ENCODE measurements at regions not wholly inside any gene's neighbourhood (a gene's known extent, or its start where the extent isn't known, plus 50 kb on each side); places are given as distances from the start of the nearest gene placed in this dataset.
A peak's percentile ranks its signal among the peaks of the same experiment; 100 is the strongest.

GRCh38 chr2:57882895-57883515 lies 163.6 kb upstream of the VRK2 start:
- DNase-seq (ENCODE audit: low spot score): no peak

DNA sequence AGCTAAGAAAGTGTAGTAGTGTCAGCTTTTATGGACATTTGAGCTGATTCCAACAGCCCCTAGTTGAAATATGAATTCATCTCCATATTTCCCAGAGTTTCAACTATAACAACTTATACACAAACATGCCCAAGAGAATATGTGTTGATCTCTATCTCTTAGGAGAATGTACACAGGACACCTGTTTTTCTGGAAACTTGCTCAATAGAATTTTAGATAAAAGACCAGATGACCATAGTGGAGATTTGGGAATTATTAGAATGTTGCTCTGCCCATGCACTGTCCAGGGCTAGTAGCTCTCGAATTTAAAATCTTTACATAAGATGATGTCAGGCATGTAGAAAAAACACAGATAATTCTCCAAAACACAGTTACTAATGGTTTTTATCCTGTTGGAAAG lies 162.3 kb upstream of the VRK2 start:
- no peak for DNase-seq (ENCODE audit: low spot score)

DNA sequence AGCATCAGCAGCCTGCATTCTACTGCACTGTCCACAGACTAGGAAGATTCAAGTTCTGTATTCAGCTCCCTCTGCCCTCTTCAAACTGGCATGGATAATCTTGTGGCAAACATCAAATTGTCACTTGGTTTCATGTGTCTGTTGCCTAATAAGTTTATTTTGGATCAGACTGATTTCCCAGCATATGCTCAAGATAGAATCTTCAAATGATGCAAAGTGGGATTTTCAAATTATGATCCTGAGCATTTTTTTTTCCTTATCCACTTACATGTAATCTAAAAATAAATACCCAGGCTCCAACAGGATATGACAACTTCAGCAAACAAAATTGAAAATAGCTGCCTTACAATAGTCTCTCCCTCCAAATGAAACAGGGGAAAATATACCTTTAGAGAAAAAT lies 160.9 kb upstream of the VRK2 start:
- no peak for DNase-seq (ENCODE audit: low spot score)

DNA sequence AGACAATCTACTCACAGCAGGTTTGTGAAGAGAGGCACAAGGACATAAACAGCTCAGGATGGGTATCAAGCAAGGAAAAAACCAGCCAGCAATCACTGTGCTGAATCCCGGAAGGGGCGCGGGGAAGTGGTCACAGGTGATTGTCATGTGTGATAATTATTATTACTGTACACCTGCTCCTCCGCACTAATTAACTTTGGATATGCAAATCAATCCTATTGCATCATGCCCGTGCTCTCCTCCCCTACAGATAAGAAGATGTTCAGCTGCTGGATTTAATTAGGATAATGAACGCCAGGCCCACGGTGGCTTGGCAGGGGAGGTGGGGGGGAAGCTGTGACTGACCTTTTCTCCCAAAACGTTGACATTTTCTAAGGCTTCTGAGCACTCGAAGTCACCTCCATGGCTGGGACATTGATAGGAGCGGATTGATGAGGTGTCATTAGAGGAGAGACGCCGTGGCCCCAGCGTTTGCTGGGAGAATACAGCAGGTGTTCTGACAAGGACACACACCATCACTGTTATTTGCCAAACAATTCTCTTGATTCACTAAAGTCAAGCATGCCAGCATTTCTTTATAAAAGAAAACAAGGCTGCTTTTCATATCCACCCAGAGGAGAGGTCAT lies 160.3 kb upstream of the VRK2 start:
- DNase-seq (ENCODE audit: low spot score): no peak

- no peak for DNase-seq (ENCODE audit: low spot score)
Measured at GRCh38 chr2:57888463-57888862, 158.1 kb upstream of the VRK2 start.

GRCh38 chr2:57890464-57890863 lies 156.1 kb upstream of the VRK2 start:
- DNase-seq (ENCODE audit: low spot score): peak; percentile 31

DNA sequence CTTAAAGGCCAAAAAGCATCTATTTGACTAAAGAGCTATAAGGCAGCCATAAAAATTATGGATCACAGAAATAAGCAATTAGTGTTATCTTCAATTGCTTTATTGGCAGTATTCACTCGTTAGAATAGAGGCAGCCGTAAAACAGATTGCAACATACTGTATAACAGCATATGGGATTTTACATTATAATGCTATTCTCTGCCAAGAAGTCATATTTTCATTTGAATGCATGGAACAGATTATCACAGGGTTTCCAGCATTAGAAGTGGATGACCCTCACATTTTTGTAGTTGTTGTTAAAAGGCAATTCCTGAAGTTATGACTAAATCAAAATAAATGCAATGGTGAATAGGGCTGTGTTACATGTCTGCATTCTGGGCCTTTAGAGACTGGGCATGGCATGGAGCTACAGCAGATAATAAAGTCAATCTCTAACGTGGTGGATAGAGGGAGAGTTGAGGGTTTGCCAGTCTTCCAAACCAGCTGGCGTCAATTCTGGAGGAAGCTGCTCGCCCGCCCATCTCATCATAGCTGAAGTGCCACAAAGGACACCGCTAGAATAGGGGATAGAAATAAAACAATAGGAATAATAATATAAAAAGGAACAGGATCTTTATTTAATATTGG lies 155.4 kb upstream of the VRK2 start:
- no peak for DNase-seq (ENCODE audit: low spot score)

- DNase-seq (ENCODE audit: low spot score): no peak
Measured at GRCh38 chr2:57892920-57893319, 153.7 kb upstream of the VRK2 start.

GRCh38 chr2:57893347-57893746 lies 153.3 kb upstream of the VRK2 start:
- no peak for DNase-seq (ENCODE audit: low spot score)

DNA sequence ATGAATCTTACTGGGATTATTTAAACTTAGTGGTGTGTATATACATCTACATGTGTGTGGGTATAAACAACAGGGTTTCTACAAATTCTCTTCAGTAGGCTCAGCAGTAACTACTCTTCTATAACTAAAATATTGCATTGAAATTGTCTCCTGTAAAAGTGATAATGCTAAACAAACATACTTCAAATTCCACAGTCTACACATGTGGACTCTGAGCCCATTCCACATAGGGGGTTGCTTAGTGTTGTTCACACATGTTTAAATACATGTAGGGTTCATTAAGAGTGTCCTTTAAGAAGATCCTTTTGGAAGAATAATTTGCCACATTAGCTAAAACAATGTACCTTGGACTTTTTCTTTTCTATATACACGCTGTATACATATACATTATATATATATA lies 152.8 kb upstream of the VRK2 start:
- no peak for DNase-seq (ENCODE audit: low spot score)

DNA sequence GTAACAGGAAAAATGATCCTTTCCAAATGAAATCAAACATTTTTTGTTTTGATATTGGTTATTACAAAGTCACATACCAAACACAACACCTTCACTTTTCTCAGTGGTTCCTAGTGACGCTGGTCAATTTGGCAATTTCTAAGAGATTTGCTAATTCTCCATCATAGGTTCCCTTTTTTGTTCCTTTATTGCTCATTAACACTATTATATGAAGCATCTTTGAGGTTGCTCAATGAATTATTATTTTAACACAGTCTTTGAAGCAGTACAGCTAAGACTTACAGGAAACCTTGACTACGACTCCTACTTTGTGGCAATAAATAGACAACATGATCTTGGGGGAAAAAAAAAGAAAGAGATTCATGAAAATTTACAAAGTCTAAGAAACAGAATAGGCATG lies 152.2 kb upstream of the VRK2 start:
- DNase-seq (ENCODE audit: low spot score): no peak

- no peak for DNase-seq (ENCODE audit: low spot score)
Measured at GRCh38 chr2:57897920-57898319, 148.7 kb upstream of the VRK2 start.

DNA sequence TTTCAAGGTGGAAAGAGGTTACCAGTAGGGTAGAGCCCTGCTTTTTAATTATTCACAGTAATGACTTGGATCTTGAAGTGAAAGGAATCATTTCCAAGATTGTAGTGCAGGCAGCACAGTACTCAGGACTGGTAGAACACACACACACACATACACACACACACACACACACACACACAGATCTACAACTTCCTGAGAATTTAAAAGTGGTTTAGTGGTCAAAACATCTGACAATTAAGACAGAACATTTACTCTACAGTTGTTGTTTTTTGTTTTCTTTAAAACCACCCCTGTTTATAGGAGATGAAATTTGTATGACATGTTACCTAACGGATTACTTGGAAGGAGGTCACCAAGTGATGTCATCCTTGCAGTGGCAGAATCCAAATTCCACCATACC lies 146.7 kb upstream of the VRK2 start:
- no peak for DNase-seq (ENCODE audit: low spot score)

DNA sequence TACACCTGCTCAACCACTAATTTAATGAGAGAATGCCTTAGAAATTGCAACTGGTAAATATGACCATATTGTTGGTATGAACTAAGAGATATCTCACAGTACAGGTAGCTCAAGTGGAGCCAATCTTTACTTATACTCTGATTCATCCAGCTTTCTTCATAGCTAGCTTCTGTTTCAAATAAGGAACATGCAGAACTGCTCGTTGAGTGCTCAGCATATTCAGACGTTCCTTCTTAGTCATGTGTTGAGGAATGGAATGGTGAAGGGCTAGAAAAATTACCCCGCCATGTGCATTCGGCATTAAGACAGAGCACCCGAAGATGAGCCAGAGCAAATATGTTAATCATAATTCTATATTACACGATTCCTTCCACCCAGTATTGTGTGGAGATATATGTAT lies 144.0 kb upstream of the VRK2 start:
- no peak for DNase-seq (ENCODE audit: low spot score)

DNA sequence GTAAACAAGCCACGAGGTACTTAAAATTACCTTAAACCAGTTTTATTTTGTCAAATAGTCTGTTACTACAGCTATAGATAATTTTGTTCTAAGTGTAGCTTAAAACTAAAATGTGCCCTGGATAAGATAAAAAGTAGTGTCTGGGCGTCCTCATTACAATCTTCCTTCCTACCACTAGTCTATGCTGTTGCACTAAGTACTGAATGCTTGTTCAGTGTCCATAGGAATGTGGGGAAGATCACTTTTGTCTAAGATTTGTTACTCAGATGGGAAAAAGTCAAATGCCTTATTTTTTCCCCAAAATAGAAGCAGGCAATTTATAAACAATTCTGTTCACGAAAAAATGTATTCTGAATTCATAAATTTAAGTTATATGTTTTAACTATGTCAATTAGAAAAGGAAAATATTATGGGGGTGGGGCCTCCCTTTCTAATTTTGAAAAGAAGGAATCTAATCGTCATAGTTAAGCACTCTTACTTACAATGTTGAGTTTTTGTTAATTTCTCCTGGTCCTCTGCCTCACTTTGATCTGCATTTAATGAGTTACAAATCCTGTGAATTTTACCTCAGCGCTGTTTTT lies 140.4 kb upstream of the VRK2 start:
- DNase-seq (ENCODE audit: low spot score): peak; percentile 84

- no peak for DNase-seq (ENCODE audit: low spot score)
Measured at GRCh38 chr2:57907411-57907810, 139.2 kb upstream of the VRK2 start.

GRCh38 chr2:57908736-57909161 lies 137.9 kb upstream of the VRK2 start:
- no peak for DNase-seq (ENCODE audit: low spot score)

GRCh38 chr2:57918126-57918525 lies 128.5 kb upstream of the VRK2 start:
- DNase-seq (ENCODE audit: low spot score): no peak

DNA sequence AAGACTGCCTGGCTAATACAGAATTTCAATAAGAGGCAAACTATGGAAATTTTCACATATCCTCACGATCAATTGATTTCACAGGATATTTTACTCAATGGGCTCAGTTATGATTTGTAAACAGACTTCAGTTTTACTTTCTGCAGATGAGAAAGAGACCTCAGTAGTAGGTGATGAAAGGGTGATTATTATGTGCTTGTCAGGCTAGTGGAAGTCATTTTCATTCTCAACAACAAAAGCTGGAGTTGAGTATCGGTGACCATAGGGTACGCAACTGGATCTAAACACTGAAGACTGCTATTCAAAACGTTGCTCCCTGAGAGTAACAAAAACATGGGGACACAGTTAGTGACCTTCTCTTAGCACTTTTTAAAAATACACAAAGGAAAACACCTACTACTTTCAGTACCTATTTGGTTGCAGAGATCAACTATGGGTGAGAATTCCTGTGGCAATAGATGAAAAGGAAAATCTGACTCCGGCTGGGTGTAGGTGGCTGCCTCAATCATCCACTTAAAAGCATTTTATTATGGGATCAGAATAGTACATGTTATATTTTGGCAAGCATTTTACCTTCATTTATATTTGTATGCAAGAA lies 126.2 kb upstream of the VRK2 start:
- no peak for DNase-seq (ENCODE audit: low spot score)

DNA sequence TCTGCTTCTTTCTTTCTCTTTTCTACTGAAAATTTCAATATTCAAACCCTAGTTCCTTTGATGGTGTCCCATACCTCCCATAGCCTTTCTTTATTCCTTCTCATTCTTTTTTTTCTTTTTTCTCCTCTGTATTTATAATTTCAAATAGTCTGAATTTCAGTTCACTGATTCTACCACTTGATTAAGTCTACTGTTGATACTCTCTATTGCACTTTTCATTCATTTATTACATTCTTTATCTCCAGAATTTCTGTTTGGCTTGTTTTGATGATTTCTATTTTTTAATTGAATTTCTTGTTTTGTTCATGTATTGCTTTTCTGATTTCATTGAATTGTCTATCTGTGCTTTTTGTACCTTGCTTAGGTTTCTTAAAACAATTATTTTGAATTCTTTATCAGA lies 111.9 kb upstream of the VRK2 start:
- DNase-seq (ENCODE audit: low spot score): no peak

DNA sequence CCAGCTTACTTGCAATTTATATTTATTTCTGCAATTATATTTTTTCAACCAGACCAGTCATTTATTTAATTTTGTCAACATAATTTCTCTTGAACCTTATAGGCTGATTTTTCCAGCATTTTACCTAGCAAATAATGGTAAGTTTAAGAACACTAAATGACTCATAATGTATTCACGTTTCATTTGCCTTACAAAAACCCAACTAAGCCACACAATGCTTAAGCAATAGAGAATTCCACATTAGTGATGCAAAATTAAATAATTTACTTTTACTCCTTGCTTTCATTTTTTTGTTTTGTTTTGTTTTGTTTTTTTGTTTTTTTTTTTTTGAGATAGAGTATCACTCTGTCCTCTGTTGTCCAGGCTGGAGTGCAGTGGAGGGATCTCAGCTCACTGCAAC lies 110.4 kb upstream of the VRK2 start:
- peak; percentile 2 for DNase-seq (ENCODE audit: low spot score)

DNA sequence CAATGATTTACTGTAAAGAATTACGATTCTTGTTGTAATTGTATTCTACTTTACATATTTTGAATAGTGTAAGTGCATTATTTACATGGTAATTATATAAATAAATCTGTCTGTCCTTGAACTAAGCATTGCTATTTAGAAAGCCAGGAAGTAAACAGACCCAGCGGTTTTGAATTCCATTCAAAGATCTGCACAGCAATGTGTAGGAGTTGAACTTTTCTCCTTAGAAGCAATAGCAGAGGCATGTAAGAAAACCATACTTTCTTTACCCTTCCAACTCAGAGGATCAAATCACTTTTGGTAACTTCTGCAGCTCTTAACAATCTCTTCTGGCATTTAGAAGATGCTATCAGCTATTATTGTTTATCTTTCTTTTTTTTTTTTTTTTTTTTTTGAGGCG lies 109.2 kb upstream of the VRK2 start:
- DNase-seq (ENCODE audit: low spot score): peak; percentile 9

GRCh38 chr2:57941816-57942215 lies 104.8 kb upstream of the VRK2 start:
- no peak for DNase-seq (ENCODE audit: low spot score)
